ENCODE measurements at regions not wholly inside any gene's neighbourhood (a gene's known extent, or its start where the extent isn't known, plus 50 kb on each side); places are given as distances from the start of the nearest gene placed in this dataset.

DNA sequence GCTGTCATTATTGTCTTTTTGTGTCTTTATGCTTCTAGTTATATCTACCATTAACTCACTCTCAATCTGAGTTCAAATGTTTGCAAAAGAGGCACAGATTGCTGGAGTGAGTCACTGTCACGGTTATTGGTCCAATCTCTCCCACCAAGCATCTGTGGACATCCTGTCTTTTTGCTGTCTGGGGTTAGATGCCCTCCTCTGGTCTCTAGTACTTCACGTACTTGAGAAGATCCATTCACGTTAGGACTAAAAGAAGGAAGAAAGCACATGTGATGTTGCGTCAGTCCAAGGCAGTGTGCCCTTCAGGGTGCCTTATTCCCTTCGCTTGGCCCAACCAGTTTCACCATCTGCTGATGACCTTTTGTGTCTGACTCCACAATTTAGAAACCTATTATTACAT, 72.3 kb upstream of the STXBP6 start:
- TF ChIP-seq POLR2AphosphoS5 (IDR thresholded peaks at IDR 0.05): no peak
- TF ChIP-seq, protein P1, sequence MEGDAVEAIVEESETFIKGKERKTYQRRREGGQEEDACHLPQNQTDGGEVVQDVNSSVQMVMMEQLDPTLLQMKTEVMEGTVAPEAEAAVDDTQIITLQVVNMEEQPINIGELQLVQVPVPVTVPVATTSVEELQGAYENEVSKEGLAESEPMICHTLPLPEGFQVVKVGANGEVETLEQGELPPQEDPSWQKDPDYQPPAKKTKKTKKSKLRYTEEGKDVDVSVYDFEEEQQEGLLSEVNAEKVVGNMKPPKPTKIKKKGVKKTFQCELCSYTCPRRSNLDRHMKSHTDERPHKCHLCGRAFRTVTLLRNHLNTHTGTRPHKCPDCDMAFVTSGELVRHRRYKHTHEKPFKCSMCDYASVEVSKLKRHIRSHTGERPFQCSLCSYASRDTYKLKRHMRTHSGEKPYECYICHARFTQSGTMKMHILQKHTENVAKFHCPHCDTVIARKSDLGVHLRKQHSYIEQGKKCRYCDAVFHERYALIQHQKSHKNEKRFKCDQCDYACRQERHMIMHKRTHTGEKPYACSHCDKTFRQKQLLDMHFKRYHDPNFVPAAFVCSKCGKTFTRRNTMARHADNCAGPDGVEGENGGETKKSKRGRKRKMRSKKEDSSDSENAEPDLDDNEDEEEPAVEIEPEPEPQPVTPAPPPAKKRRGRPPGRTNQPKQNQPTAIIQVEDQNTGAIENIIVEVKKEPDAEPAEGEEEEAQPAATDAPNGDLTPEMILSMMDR (IDR thresholded peaks at IDR 0.05; ENCODE audit: poor library complexity, severe bottlenecking): no peak
